ENCODE measurements at regions not wholly inside any gene's neighbourhood (a gene's known extent, or its start where the extent isn't known, plus 50 kb on each side); places are given as distances from the start of the nearest gene placed in this dataset.

GRCh38 chr2:173672573-173673340, 292.4 kb downstream of the SP3 start:
- TF ChIP-seq, protein P1, sequence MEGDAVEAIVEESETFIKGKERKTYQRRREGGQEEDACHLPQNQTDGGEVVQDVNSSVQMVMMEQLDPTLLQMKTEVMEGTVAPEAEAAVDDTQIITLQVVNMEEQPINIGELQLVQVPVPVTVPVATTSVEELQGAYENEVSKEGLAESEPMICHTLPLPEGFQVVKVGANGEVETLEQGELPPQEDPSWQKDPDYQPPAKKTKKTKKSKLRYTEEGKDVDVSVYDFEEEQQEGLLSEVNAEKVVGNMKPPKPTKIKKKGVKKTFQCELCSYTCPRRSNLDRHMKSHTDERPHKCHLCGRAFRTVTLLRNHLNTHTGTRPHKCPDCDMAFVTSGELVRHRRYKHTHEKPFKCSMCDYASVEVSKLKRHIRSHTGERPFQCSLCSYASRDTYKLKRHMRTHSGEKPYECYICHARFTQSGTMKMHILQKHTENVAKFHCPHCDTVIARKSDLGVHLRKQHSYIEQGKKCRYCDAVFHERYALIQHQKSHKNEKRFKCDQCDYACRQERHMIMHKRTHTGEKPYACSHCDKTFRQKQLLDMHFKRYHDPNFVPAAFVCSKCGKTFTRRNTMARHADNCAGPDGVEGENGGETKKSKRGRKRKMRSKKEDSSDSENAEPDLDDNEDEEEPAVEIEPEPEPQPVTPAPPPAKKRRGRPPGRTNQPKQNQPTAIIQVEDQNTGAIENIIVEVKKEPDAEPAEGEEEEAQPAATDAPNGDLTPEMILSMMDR (IDR thresholded peaks at IDR 0.05; ENCODE audit: insufficient read depth, missing control alignments) = no peak
- DNase-seq (ENCODE audit: insufficient read length, low spot score) (no peak), FAIRE-seq (no peak)

DNA sequence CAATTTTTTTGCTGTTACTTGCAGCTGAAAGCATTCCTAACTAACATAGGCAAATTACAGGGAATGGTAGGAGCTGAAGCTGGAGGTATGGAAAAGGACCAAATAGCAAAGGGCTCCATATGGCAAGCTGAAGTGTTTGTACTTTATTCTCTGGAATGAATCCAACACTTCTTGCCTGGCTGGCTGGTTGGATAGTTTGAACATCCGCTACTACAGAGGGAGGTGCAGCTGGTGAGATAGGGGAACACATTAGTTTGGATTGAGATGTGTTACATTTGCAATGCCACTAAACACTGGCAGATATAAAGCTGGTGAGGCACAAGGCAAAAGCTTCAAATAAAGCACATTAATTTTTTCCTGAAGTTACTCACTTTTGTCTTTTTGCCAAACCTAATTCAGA, 291.5 kb downstream of the SP3 start:
- DNase-seq (ENCODE audit: insufficient read length, low spot score) = no peak
- TF ChIP-seq, protein P1 (IDR thresholded peaks at IDR 0.05; ENCODE audit: insufficient read depth, missing control alignments) = no peak
- no peak for FAIRE-seq

DNA sequence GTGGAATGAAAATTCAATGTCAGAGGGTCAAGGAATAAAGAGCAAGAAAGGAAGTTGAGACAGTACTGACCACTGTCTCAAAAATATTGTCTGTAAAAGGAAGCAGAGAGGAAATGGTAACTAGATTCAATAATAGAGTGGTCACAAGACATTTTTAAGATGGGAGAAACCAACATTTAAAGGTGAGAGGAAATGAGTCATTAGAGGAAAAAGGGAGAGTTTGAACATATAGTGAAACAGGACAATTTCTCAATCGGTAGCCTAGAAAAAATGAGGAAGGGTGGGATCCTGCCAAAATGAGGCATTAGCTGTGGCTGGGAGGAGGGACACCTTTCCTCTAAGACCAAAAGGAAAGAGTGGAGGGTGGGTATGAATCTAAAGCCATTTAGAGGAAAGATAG, 288.5 kb downstream of the SP3 start:
- TF ChIP-seq, protein P1 (IDR thresholded peaks at IDR 0.05; ENCODE audit: insufficient read depth, missing control alignments) = no peak
- no peak for FAIRE-seq
- DNase-seq (ENCODE audit: insufficient read length, low spot score) = no peak

- TF ChIP-seq, protein P1 (IDR thresholded peaks at IDR 0.05; ENCODE audit: insufficient read depth, missing control alignments) = no peak
- FAIRE-seq (no peak), DNase-seq (ENCODE audit: insufficient read length, low spot score) (no peak)
Observed at GRCh38 chr2:173678186-173678585, 287.0 kb downstream of the SP3 start.

DNA sequence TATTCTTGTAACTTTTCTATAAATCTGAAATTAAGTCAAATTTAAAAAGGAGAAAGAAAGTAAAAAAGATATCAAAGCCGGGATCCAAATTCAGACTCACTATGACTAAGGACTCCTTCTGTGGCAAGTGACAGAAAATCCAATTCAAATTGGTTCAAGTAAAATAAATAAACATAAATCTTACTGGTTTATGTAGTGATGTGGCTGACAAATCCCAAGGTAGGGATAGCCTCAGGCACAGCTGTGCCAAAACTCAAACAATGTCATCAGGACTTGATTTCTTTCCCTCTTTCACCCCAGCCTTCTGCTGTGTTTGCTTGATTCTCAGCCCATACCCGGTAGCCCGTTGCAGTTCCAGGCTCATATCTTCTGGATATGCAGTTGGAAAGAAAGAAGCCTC, 284.6 kb downstream of the SP3 start:
- TF ChIP-seq, protein P1 (IDR thresholded peaks at IDR 0.05; ENCODE audit: insufficient read depth, missing control alignments) = no peak
- no peak for FAIRE-seq
- no peak for DNase-seq (ENCODE audit: insufficient read length, low spot score)

DNA sequence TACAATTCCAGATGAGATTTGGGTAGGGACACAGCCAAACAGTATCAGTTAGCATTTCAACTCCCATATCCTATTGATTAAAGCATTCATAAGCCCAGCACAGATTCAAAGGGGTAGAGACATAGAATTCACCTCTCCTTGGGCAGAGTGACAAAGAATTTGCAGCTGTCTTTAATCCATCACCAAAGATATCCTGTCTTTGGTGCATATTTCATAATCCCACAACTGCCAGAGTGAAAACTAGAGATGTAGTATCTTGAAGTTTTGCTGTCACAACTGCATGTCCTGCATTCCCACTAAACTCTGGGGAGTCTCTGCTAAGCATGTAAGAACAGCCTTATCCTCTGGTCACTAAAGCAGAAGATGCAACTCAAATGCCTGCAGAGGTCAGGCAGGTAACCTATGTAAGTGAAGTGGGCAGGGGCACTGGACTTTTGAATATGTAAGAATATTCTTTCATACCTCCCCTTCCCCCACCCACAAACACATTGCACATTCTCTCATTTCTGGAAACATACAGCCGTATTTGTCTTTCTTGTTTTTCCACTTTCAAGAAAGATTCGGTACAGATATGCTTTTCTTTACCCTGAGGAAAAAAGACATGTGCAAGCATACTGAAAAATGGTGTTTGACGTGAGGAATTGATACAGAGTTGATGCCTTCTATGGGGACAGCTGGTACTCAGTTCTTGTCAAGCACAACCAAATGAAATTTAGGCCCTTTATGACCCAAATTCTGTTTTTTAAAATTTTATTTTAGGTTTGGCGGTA, 283.1 kb downstream of the SP3 start:
- DNase-seq (ENCODE audit: insufficient read length, low spot score) (no peak), FAIRE-seq (no peak)
- TF ChIP-seq, protein P1 (IDR thresholded peaks at IDR 0.05; ENCODE audit: insufficient read depth, missing control alignments) = no peak
